NCI-H526 treated with DMSO at 0.1 percent for 48 hours (cell line): ENCODE measurements at regions not wholly inside any gene's neighbourhood (a gene's known extent, or its start where the extent isn't known, plus 50 kb on each side); places are given as distances from the start of the nearest gene placed in this dataset.

Experiments used
- DNase-seq: peaks from one replicate; lab custom pipeline; 2025; lab: John Stamatoyannopoulos, UW

DNA sequence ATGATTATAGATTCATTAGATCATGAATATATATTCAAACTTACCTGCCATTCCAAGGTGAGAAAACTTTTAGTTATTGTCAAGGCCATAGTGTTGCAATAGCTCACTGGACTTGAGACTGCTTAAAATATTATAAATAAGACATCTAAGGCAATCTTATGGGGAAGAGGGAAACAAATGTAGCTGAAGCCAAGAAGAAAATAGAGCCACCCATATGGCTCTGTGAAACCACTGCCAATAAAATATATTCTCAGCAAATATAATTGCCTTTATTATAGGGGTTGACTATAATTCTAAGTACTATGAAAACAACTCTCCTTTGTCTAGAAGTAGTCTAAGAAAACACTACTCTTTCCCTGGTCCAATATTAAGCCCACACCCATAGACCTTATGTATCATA lies 938.5 kb downstream of the FSTL5 start:
- no peak for DNase-seq

DNA sequence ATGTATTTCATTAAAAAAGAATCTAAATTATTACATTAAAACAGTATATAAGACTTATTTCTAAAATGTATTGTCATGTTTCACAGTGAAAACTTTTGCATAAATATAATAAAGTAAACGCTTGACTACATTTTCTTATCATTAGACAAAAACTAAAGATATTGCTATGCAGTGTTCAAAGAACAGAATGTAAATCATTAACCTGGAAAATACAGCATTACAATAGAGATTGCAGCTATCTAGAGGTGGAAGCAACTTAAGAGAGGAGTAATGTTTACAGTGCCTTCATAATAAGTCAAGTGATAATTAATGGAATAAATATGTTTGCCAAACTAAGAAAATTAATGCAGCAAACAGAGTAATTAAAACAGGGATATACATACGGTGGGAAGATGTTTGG lies 940.9 kb downstream of the FSTL5 start:
- no peak for DNase-seq

- DNase-seq = no peak
Observed at GRCh38 chr4:161208564-161208963, 955.2 kb downstream of the FSTL5 start.

DNA sequence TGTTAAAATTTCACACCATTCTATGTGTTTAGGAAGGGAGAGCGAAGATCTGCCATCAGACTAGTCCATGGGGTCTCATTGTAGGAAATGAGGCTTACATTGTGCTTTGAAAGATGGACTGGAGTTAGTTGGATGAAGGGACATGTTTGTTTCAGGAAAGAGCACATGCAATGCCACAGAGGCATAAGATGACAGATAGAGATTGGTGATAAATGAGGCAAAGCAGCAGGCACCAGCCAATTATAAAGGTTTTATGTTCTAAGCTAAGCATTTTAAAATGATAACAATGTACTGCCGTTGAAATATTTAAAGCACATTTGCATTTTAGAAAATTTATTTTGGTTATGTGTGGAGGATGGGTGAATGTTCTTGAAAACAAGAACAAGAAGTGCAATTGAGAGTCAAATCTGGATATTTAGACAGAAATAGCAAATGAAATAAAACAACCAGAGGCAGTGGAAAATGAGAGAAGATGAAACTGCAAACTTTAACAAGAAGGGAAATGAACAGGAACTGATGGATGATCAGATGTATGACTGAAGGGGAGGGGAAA lies 957.2 kb downstream of the FSTL5 start:
- DNase-seq = no peak

GRCh38 chr4:161203865-161204264 lies 959.9 kb downstream of the FSTL5 start:
- no peak for DNase-seq

DNA sequence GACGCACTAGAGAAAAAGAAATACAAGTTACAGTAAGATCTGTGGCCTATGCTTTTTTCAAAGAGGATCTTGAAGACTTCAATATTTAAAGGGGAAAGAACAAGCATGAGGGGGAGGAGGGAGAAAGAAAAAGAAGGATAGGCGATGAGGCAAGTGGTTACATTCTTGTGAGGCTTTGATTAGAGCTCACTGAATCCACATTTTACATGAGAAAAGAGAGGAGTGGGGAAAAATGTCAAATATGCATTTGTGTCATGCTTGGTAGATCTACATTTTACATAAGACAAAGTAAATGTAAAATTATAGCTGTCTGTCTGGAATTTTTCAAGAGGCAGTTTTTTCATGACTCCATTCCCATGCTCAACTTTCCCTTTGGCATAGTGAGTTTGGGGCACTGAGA lies 965.9 kb downstream of the FSTL5 start:
- no peak for DNase-seq

GRCh38 chr4:161197474-161197873 lies 966.3 kb downstream of the FSTL5 start:
- no peak for DNase-seq

- DNase-seq = no peak
Observed at GRCh38 chr4:161189286-161190134, 974.3 kb downstream of the FSTL5 start.

DNA sequence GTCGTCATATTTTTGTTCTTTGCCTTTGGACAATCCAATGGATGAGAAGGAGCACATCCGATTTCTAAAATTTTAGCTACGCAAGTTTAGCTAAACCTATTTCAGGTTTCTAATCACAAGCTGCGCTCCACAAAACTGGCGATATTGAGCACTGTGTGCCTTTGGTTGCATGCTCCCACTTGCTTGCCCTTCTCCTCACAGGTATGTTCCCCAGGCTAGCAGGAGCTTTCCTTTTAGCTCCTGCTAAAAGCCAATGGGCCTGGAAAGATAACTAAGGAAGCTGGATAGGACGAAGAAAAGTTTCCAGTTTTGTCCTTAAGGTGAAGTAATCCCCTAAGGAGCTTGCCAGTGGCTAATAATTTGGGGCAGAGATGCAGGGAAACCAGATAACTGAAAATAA lies 975.2 kb downstream of the FSTL5 start:
- DNase-seq = no peak

- DNase-seq = no peak
Observed at GRCh38 chr4:161187569-161187968, 976.2 kb downstream of the FSTL5 start.

GRCh38 chr4:161186750-161187149 lies 977.0 kb downstream of the FSTL5 start:
- no peak for DNase-seq

GRCh38 chr4:161186012-161186411 lies 977.8 kb downstream of the FSTL5 start:
- DNase-seq = no peak

DNA sequence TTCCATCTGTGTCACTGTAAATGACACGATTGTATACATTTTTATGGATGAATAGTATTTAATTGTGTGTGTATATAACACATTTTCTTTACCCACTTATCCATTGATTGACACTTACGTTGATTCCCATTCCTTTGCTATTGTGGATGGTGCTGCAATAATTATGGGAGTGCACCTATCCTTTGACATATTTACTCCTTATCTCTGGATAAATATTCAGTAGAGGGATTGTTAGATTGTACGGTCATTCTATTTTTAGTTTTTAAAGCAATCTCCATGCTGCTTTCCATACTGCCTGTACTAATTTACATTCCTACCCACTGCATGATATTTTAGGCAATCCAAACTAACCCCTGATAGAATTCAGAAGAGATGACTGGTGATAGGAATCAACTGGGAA lies 980.1 kb downstream of the FSTL5 start:
- no peak for DNase-seq

DNA sequence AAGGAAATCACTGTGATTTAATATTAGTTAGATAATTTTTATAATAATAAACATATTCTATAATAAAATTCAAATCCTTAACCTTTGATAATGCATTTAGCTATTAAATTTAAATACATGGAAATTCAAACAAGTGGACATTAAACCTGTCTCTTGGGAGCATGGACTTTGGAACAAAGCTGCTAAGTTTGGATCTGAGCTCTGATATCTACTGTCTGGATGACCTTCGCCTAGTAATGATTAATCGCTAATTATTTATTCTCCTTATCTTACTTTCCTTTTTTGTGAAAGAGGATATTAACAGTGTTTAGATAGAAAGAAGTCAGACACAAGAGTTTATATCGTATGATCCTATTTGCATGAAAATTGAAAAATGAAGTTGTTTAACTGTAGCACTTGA lies 980.9 kb downstream of the FSTL5 start:
- DNase-seq = no peak

GRCh38 chr4:161178310-161178709 lies 985.5 kb downstream of the FSTL5 start:
- DNase-seq = no peak

GRCh38 chr4:161172396-161173026 lies 991.3 kb downstream of the FSTL5 start:
- DNase-seq = no peak

GRCh38 chr4:161167539-161167938 lies 996.3 kb downstream of the FSTL5 start:
- no peak for DNase-seq

- no peak for DNase-seq
Observed at GRCh38 chr4:161160718-161161117, 1003.1 kb downstream of the FSTL5 start.

DNA sequence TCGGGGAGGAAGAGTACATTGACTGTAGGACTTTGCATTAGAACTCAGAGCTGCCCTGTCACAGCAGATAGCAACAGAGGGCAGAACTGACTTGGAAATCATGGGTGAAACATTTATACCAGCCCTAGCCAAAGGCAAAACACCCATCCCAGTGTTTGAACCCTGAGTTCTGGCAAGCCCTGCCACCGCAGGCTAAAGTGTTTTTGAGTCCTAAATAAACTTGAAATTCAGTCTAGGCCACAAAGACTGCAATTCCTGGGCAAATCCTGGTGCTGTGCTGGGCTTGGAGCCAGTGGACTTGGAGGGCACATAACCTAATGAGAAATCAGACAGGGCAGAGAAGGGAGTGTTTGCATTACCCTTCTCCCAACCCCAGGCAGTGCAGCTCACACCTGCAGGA lies 1015.7 kb downstream of the FSTL5 start:
- DNase-seq = no peak

DNA sequence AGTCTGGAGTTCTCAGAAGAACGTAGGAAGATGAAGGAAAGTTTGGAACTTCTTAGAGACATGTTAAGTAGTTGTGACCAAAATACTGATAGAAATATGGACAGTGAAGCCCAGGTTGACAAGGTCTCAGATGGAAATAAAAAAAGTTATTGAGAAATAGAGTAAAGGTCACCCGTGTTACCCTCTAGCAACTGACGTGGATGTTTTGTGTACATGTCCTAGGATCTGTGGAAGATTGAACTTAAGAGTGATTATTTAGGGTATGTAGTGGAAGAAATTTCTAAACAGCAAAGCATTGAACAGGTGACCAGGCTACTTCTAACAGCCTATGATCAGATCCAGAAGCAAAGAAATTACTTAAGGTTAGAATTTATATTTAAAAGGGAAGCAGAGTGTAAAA lies 1020.4 kb downstream of the FSTL5 start:
- no peak for DNase-seq

- no peak for DNase-seq
Observed at GRCh38 chr4:161134795-161135194, 1029.0 kb downstream of the FSTL5 start.

- no peak for DNase-seq
Observed at GRCh38 chr4:161133586-161134276, 1030.1 kb downstream of the FSTL5 start.
